NCI-H526 treated with DMSO at 0.1 percent for 48 hours (cell line): ENCODE measurements at regions not wholly inside any gene's neighbourhood (a gene's known extent, or its start where the extent isn't known, plus 50 kb on each side); places are given as distances from the start of the nearest gene placed in this dataset.
"Not testable (repeated sequence)": the region's sequence is repeated elsewhere in the genome, so short reads cannot be mapped to it uniquely, and the experiment has no call there.

Experiments used
- DNase-seq: peaks from one replicate; lab custom pipeline; 2025; lab: John Stamatoyannopoulos, UW

DNA sequence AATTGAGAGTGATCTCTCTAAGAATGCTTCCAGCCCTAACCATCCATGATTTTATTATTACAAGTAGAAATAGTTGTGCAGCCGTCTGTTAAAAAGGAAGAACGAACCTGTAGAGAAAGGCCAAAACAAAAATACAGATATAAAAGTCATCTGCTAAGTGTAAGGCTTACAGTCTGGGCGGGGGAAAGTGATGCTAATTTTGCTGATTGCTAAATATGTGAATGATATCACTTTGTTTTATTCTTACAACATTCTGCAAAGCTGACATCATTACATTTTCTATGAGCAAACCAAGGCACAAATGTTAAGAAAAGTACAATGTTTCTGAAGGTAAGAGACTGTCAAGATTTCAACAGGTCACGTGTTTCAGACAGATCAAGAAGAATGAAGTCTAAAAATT lies 101.5 kb upstream of the RAP1B start:
- DNase-seq: no peak

DNA sequence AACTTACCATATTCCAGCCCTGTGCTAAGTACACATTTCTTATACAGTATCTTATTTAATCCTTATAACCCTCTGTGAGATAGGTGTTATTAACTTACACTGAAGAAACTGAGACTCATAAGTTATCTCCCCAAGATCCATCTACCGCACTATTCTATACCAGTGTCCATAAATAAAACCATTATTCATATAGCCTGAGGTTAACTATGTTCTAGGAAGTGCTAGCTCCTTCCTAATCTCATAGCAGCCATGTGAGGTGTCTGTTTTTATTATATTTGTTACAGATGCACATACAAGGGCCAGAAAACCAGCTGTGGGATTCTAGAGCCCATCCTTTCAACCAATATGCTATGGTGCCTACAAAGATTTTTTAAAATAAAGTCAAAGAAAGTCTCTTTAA lies 100.3 kb upstream of the RAP1B start:
- no peak for DNase-seq

DNA sequence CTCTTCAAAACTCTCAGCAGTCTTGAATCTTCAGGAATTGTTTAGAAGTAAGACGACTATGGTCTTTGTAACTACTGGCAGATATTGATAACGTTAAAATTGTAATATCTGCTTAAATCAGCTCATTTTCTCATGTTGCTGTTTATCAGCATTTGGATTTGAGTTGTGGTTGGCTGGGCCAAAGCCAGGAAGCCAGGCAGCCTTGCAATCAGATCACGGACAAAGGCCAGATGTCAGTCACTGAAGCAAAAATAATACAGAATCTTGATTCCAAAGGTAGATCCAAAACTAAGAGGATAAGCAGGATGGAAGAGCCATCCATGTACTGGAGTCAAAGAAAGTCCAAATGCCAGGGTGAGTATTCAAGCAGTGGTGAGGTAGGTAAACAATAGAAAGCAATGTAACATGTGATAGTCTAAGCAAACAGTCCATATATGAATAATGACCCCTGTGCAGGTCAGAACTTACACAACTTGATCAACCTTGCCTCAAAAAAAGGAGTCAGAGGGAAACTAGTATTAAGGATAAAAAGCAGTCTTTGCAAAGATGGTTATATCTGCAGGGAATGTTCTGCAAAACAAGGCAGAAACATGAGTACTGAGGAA lies 95.8 kb upstream of the RAP1B start:
- DNase-seq: no peak

DNA sequence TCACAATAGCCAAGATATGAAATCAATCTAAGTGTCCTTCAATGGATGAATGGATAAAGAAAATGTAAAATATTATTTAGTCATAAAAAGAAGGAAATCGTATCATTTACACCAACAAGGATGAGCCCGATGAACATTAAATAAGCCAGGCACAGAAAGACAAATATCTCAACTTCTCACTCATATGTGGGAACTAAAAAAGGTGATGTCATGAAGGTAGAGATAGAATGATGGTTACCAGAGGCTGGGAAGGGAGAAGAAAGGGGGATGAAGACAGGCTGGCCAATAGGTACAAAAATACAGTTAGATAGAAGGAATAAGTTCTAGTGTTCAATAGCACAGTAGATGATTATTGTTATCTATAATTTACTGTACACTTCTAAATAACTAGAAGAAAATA lies 94.9 kb upstream of the RAP1B start:
- no peak for DNase-seq

DNA sequence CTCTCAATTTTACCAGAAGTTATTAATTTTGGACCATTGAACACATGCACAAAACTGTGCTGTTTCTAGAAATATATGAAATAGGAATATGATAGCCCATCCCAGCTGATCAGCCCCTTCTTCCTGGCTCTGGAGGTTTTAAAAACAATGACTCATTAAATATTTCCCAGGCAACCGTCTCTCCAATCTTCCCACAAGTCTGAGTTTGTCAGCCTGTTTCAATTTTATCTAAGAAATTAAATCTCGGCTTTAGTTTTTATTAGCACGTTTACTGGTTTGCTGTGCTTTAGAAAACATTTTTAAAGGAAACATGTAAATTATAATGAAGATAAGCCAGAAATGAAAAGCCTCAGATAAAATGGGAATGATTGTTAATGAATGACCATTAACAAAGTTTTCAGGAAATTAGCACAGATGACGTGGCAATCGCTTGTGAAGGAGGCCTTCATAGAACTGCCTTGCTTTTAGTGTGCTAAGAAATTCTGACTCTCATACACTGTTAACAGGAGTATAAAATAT lies 89.3 kb upstream of the RAP1B start:
- no peak for DNase-seq

DNA sequence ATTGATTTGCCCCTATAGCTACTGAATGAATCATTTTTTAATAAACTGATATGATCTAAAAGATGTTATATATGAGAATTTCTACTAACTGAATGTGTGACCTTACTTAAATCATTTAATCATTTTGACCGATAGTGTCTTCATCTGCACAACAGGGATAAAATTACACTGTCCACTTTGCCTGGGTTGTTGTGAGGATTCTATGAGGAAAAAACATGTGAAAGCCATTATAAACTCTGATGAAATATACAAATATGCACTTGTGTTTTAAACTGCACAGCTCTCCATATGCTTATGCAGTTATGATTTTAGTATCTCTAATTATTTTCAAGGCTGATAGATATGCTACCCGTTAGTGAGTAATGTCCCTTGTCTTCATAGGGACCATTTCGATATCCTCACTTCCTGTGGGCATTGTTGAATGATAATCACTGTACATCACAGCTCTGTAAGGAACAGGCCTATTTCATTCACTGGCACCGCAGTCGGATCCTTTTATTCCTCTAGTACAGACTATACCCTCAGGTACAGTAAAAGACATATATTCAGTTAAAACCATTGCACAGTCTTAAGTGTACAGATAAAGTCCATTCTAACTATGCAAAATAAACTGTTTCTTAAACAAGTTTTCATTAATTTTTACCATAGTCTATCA lies 88.7 kb upstream of the RAP1B start:
- DNase-seq: no peak

DNA sequence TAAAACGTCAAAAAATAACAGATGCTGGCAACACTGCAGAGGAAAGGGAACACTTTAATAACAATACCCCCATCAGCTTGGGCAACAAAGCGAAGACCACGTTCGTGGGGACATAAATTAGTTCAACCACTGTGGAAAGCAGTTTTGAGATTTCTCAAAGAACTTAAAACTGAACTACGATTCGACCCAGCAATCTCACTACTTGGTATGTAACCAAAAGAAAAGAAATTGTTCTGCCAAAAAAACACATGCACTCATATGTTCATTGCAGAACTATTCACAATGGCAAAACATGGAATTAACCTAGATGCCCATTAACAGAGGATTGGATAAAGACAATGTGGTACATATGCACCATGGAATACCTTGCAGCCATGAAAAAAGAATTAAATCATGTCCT lies 81.2 kb upstream of the RAP1B start:
- DNase-seq: no peak

DNA sequence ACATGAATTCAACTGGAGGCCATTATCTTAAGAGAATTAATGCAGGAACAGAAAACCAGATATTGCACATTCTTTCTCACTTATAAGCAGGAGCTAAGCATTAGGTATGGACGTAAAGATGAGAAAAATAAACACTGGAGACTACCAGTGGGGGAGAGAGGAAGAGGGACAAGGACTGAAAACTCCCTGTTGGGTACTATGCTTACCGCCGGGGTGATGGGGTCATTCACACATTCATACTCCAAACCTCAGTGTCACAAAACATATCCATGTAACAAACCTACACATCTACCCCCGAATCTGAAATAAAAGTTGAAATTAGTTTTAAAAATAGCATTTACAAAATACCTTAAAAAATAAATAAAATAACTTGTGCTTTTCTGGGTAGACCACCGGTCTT lies 80.8 kb upstream of the RAP1B start:
- no peak for DNase-seq

DNA sequence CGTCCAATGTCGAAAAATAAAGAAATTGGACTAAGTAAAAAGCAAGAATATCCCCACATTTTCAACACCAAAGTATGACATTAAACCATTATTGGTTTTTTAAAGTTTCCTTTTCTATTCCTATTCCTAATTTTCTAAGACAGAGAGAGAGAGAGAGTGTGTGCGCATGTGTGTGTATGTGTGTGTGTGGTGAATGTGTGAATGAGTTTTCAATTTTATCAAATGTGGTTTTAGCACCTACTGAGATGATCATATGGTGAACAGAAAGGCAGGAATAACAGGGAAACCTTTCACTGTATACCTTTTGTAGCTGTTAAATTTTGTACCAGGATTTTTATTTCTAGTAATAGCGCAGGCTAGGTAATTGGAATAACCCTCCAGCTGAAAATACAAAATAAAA lies 80.4 kb upstream of the RAP1B start:
- DNase-seq: no peak

DNA sequence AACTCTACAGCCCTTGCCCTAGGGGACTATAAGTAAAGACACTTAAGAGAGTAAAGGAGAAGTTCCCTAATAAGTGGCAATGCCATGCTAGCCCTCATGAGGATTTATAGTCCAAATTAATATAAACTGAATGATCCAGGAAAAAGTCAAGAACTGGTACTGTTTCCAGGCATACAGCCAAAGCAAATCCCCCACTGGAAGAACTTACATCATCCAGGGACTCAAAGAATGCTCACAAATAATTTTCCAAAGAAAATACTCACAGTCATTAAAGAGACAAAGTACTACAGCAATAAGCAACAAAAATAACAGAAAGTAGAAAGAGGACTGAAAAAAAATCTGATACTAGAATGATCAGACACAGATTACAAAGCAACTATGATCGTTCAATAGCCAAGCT lies 79.7 kb upstream of the RAP1B start:
- no peak for DNase-seq

DNA sequence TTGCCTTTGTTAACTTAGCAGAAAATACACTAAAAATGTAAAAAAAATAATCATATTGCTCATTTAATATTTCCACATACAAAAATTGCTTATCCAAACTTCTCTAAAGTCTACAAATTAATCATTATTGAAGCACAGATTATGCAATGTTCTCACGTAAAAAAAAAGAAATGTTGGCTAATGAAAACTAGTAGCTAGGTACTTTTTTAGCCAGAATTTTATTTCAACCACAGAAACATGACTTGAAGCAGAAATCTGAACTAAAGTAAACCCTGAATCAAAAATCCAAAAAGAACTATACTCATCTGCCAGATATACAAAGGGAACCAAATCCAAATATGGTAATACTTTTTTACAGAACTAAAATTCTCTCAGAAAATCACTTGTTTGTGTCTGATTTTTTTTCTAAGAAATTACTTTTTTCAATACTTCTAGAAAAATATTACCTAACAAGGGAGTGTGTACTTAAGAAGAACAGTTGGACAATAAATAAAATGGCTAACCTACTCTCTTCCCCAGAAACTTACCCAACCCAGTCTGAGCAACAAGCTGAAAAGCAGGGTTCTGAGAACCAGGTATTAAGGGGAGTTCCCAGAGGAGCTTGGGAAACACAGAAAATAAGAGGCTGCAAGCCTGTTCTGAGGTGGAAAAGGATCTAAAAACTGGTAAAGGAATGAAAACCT lies 78.4 kb upstream of the RAP1B start:
- DNase-seq: no peak

DNA sequence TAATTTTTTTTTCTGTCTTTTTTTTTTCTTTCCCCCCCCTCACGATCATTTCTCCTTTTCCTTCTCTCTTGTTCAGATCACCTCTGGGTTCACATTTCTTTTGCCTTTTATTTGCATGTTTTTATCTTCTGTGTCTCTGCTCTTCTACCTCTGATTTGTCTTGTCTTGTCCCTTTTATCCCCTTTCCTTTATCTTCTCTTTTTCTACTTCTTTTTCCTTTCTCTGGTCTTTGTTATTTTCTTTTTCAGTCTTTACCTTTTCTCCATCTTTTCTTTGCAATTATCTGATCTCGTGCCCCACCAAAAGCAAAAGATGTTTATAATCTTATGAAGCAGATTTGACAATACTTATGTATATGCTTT lies 77.8 kb upstream of the RAP1B start:
- DNase-seq: no peak

DNA sequence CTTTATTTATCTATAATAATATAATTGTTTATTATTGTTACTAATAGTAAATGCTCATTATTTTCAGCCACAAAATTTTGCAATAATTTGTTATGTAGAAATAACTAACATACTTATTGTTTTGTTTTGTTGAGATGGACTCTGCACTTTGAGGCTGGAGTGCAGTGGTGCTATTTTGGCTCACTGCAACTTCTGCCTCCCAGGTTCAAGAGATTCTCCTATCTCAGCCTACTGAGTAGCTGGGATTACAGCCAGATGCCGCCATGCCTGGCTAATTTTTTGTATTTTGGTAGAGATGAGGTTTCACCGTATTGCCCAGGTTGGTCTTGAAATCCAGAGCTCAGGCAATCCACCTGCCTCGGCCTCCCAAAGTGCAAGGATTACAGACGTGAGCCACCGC lies 76.6 kb upstream of the RAP1B start:
- no peak for DNase-seq

DNA sequence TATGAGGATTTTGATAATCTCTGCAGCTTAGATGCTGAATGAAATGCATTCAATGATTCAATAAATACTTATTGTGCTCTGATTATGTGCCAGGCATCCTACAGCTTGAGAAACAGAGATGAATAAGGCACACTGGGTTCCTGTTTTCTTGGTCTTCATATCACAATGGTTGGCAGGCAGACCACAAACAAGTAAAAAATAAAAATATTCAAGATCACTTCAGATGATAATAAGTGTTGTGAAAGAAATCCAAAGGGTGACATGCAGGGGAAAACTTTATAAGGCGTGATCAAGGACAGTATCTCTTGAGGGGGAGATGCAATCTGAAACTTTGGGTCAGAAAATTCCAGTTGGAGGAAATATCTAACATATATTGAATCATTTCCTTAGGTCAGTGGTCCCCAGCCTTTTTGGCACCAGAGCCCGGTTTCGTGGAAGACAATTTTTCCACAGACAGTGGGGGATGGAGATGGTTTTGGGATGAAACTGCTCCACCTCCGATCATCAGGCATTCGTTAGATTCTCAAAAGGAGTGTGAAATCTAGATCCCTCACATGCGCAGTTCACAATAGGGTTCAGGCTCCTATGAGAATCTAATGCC lies 73.7 kb upstream of the RAP1B start:
- no peak for DNase-seq

DNA sequence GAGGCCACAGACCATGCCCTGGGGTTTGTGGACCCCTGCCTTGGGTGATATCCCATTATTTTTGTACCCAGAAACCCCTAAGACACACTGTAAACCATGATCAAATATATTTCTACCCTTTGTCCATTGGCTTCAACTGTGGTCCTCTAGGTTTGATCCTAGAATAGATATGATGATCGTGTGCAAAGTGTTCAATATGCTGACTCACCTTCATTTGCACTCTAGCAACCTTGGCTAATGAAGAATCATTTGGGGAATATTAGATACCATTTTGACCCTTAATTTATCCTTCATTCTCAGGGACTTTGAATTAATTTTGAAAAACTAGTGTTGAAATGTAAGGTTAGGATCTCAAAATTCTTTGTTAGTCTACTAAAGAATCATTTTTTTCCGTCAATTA lies 73.1 kb upstream of the RAP1B start:
- no peak for DNase-seq

DNA sequence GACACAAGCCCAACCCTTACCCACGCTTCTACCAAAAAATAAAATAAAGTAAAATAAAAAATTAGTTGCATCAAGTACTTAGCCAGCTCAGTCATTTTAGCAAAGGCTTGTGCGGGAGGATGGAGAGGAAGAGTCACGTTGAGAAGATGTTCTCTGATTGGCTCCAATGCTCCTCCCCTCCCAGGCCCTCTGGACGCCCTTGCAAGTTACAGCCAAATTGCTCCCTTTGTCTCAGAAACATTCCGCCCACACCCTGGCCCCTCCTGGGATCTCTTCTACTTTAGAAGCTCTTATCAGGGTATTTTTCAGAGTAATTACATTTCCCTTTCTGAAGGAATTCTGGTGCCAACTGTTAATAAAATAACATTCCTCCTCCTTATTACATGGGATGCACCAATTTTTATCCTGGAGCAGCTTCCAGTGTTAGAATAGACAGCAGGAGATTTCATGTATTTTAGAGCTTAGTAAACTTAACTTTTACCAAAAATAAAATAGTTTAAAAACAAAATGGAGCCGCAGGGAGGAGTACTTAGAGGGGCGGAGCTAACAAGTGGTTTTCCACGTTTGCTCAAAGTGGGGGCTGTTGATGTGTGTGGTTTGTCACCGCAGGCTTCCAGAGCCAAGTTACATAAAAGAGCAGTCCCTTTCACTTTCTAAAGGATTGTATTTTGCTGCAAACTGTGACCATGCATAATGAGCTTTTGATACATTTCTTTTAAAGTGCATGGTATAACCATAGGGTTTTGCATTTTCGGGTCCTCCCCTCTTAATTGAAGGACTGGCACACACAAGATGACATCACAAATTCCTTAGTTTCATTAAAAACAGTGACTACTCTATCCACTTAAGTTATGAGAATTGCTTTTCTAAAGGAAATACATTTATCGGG lies 71.7 kb upstream of the RAP1B start:
- DNase-seq: no peak

DNA sequence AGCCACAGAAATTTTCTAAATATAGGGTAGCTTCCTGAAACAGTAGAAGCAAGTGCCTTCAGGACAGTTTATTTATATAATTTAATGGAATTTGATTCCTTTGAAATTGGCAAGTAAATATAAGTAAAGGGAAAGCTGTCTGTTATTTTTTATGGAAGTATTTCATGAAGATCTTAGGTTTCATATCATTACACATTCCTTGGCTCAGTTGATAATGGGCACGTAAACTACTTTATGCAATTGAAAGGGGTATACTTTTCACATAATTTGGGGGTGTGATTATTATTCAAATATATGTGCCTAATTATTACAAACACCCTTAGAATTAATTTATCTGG lies 71.1 kb upstream of the RAP1B start:
- DNase-seq: no peak

DNA sequence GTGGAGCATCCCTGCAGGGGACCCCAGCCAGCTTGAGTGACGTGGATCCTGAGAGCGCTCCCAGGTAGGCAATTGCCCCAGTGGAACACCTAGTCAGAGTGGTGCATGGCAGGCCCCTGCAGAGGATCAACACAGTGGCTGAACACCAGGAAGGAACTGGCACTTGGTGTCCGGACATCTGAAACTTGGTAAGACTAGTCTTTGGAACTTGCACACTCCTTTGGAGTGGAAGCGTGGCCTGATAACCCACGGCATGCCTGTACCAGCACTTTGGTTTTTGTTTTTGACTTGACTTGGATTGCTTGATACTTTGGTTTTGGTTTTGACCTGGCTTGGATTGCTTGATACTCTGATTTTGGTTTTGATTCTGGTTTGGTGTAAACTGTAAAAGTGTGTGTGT lies 69.9 kb upstream of the RAP1B start:
- not testable (repeated sequence) for DNase-seq

DNA sequence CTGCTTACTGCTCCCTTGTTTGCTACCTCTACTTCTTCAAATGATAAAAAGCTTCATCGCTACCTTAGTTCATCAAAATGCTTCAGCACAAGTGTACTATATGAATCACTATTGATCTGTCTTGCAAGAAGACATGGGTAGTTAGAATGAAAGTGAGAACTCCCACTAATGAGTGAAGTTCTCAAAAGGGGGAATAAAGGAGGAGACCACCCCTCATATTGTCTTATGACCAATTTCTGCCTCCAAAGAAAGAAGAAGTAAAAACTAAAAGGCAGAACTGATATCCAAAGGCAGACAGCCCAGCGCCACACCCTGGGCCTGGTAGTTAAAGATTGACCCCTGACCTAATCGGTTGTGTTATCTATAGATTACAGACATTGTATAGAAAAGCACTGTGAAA lies 63.4 kb upstream of the RAP1B start:
- DNase-seq: not testable (repeated sequence)

DNA sequence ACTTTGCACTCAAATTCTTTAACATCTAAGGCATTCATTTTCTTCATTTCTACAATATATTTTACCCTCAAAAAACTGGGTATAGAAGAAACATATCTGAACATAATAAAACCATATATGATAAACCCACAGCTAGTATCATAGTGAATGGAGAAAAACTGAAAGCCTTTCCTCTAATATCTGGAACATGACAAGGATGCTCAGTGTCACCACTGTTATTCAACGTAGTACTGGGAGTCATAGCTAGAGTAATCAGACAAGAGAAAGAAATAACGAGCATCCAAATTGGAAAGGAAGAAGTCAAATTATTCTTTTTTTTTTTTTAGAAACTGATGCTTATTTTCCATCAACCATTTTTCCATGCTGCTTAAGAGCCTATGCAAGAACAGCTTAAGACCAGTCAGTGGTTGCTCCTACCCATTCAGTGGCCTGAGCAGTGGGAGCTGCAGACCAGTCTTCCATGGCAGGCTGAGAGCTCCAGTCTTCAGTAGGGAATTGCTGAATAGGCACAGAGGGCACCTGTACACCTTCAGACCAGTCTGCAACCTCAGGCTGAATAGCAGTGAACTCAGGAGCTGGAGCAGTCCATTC lies 58.0 kb upstream of the RAP1B start:
- not testable (repeated sequence) for DNase-seq

DNA sequence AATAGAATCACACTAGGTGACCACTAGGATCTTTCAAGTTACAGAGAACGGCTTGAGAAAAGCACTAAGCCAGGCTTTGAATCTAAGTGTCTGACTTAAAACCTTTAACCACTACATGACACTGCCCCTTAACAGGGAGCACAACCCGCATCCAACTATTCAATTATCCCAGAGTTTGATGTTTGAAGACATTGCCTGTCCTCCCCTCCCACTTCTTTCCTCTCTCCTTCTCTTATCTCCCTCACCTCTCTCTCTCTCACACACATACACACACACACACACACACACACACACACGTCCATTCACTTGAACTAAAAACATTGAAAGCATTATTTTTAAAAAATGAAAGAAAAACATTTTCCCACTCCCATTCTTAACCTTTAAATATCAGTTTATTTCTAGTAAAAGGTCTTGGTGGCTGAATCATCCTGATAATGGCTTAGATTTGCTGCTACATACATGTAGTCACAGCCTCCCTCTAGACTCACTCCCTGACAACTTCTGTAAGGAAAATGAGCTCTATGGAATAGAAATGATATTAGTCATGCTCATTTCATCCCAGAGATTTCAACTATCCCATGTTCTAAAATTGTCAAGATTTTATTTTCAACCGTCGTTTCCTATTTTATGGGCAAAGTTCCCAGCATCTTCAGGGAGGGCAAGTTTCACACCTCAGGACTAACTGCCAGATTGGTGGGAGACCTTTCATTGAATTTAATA lies 53.5 kb upstream of the RAP1B start:
- no peak for DNase-seq
